NT2/D1 (cell line): ENCODE measurements at regions not wholly inside any gene's neighbourhood (a gene's known extent, or its start where the extent isn't known, plus 50 kb on each side); places are given as distances from the start of the nearest gene placed in this dataset.

Experiments used
- YY1 ChIP-seq: IDR thresholded peaks from 2 replicates; pipeline ENCODE4 v1.6.1; 2011; ENCODE audit not compliant: insufficient read length, insufficient read depth
- ZNF274 ChIP-seq: IDR thresholded peaks from 2 replicates; pipeline ENCODE4 v1.6.1; 2011; ENCODE audit warnings: mild to moderate bottlenecking, low read depth, low read length

- TF ChIP-seq YY1 (no peak), ZNF274 (no peak)
Measured at GRCh38 chr4:60134099-60134498, 1066.0 kb upstream of the ADGRL3 start.
